ENCODE measurements at regions not wholly inside any gene's neighbourhood (a gene's known extent, or its start where the extent isn't known, plus 50 kb on each side); places are given as distances from the start of the nearest gene placed in this dataset.

GRCh38 chr9:93829271-93830011 is 125.7 kb downstream of the BARX1 start:
- DNase-seq (ENCODE audit: low spot score) = peak; percentile 5

GRCh38 chr9:93828331-93829097 is 126.6 kb downstream of the BARX1 start:
- peak; percentile 9 for DNase-seq (ENCODE audit: low spot score)

DNA sequence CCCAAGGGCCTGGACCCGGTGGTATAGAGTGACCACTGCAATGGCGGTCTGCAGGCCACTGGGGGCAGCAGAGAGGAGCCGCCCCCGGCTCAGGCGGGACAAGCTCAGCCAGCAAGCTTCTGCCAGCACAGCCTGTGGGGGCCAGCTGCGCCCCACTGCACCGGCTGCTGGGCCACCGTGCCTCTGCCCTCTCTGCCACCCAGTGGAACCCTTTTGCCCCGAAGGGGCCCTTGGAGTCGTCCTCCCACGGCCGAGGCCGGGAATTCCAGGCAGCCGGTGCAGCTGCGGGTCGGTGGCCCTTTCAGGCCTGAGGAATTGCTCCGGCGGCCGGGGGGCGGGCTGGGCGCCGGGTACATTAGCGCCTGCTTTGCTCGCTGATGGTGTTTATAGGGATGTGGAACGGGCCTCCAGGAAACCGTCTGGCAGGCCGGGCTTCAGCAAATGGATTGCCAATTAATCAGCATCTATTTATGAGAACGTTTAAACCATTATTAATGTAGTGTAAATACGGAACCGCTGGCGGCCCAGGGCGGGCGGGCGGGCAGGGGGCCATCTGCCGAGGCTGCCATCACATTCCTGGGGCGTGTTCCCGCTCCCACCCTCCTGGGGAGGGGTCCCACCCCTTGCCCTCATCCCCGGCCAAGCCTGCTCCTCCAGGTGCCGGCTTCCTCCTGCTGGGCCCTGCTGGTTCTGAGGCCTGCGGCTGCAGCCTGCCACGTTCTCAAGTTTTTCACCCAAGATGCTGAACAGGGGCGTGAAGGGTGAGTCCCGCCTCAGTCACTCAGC is 127.4 kb downstream of the BARX1 start:
- DNase-seq (ENCODE audit: low spot score) = peak; percentile 92

DNA sequence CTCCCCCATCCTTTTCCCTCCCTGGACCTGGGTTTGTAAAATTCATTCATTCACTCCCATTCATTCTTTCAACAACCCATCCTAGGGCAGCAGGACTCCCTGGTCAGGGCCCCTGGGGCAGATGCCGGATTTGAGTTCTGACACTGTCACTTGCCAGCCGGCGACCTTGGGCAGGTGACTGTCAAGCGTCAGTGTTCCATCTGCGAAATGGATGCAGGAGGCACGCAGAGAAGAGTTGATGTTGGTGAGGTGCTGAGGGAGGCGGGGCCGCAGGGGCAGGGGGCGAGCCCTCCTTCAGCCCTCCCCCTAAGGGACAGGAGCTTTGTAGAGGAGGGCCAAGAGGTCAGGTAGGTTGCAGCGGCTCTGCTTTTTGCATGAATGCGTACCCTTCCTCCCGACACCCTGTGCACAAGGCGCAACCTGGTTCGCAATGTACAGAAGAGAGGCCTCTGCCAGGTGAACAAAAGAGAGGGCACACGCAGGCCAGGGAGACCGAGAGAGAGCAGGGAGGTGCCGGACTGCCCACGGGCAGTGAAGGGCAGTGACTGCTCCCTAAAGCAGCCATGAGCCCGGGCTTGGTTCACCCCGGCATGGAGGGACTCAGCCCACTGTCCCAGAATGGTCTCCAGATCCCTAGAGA is 128.1 kb downstream of the BARX1 start:
- no peak for DNase-seq (ENCODE audit: low spot score)

DNA sequence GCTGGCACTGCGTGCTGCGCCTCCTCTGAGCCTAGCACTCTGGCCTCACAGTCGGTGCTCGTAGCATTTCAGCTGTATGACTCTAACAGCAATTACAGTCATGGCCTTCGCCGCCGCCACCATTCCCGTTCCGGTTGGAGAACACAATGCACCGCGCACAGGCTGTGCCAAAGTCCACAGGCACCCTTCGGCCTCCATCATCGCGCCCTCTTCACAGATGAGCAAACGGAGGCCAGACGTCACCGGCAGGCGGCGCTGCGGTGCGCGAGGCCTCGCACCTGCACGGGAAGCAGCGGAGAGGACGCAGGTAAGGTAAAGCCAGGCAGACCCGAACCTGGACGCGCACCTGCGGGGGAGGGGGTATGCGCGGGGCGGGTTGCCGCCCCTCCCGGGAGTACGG is 128.9 kb downstream of the BARX1 start:
- DNase-seq (ENCODE audit: low spot score) = peak; percentile 3

DNA sequence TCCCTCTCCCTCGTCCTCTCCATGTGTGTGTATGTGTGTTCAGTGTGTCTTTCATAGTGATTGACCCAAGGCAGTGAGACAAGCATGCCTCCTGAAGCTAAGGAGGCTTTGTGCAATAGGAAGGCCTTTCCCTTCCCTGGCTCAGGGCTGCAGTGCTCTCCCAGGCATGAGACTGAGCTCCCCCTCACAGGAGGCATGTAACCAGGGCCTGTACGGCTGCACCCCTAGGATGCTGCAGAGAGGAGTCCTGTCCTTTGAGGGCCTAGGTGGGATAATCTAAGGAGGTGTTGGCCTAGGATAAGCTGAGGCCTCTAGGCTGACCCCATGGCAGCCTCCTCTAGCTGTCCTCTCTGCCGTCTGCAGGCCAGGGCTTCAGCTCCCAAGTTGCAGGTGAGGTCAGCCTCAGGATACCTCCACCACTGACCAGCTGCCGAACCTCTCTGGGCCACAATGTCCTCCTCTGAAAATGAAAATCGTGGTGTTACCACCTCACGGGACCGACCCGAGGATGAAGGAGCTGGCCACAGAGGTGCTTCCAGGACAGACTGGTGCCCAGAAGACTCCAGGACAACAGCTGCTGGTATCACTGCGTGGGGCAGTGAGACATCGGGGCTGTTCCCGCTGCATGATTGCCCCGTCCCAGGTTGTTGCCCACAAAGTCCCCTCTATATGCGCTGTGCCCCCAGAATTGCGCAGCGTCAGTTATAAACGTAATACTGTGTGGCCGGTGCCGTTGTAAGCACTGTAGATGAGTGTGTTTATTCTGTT is 129.6 kb downstream of the BARX1 start:
- DNase-seq (ENCODE audit: low spot score) = peak; percentile 9

DNA sequence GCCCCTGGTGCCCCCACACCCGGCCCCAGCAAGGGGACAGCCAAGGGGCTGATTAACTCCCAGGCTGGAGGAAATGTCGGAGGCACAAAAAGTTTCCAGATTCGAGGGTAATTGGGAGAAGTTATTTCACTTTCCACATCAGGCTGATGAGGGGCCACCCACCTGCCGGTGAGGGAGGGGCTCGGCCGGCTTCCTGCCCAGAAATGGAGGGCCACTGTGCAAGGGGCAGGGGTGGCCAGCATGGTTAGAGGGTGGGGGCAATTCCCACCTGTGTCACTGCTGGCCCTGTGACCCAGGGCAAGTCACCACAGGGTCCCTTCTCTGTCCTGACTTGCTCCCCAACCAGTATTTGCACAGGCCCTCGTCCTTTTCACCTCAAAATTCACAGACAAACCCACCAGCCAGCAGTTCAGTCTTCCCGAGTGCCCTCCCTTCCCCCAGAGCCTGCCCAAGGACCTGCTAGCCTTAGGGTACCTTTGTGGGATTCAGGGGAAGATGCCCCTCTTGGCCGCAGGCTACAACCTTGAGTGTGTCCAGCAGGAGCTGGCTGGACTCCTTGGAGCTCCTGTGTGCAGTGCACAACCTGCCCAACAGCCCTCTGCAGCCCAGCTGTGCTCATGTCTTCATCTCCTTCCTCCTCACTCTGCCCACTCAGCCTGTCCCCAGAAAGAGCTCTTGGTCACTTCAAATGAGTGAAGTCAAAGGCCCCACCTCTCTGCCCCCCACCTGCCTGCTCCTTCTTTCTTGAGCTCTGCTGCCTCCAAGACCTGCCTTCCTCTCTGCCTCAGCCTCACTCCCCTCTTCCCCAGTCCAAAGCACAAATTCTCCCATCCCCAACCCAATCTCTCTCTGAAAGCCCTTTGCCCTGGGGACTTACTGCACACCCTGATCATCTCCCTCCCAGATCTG is 130.5 kb downstream of the BARX1 start:
- DNase-seq (ENCODE audit: low spot score) = peak; percentile 8

DNA sequence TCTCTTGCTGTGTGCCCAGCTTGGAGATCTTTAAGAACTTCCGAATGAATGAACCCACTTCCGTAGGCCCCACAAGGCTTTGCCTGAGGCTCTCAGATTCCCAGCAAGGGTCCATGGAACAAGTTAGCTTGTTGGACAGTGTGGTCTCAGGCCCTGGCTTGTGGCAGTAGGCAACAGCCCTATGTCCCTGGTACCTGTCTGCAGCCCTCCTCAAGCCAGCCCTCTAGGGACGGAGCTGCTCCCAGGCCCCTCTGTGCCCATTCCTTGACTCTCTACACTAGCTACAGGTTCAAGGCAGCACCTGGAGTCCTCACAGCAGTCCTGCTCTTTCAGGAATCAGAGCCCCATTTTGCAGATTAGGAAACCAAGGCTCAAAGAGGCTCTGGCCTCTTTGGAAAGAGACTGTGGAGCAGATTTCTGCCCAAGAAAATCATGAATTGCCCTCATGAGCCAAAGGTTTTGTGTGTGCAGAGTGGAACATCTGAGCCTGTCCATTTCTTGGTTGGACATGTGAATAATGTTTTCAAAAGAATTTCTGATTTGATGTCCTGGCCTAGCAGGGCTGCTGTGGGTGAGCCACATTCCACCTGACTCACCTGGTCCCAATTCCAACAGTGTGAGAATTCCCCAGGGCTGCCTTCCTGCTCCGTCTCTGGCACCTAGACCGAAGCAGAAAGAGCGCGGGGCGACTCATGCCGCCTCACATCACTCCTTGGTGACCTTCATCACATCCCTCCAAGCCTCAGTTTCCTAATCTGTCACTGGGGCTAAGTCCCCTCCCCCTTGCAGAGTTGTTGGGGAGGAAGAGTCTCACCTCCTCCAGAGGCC is 131.7 kb downstream of the BARX1 start:
- peak; percentile 2 for DNase-seq (ENCODE audit: low spot score)

GRCh38 chr9:93822229-93822628 is 132.9 kb downstream of the BARX1 start:
- peak; percentile 1 for DNase-seq (ENCODE audit: low spot score)

GRCh38 chr9:93821307-93821703 is 133.8 kb downstream of the BARX1 start:
- DNase-seq (ENCODE audit: low spot score) = peak; percentile 1

DNA sequence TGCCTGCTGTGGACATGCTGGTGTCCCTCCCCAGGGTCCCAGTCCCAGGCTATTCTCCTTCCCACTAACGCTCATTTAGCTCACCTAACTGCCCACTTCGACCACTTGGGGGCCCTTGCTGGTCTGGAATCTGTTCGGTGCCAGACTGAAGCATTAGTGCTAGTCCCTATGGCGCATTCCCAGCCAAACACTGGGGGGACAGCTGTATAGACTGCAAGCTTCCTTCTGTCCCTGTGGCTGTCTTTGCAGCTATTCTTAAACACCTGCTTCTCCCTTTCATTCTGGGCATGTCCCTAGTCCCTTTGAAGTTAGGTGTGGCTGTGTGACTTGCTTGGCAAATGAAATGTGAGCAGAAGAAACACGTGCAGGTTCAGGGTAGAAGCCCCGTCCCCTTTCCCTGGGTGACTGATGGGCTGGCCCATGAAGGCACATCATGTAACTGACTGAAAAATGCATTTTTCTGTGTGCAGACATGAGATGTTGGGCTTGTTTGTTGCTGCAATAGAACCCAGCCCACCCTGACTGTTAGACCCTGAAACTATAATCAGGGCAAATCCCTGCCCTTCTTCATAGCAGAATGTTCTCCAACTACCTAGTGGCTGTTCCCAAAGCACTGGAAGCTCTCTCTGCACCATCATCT is 134.4 kb downstream of the BARX1 start:
- DNase-seq (ENCODE audit: low spot score) = peak; percentile 13

DNA sequence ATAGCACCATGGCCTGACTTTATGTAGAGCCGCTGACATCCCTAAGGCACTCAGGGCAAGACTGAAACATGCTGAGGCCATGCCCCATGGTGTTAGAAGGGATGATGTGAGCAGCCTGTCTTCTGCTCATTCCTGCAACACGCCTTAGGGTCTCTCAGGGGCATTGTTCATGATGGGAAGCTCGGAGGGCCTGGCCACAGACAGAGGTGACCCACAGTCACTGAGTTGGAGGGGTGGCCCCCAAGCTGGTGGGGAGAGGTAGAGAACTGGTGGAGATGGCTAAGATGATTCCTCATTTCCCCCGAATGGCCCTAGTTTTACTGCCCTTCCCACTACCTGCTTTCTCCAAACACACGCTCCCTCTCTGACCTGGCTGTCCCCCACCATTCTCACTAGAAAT is 135.2 kb downstream of the BARX1 start:
- DNase-seq (ENCODE audit: low spot score) = no peak

DNA sequence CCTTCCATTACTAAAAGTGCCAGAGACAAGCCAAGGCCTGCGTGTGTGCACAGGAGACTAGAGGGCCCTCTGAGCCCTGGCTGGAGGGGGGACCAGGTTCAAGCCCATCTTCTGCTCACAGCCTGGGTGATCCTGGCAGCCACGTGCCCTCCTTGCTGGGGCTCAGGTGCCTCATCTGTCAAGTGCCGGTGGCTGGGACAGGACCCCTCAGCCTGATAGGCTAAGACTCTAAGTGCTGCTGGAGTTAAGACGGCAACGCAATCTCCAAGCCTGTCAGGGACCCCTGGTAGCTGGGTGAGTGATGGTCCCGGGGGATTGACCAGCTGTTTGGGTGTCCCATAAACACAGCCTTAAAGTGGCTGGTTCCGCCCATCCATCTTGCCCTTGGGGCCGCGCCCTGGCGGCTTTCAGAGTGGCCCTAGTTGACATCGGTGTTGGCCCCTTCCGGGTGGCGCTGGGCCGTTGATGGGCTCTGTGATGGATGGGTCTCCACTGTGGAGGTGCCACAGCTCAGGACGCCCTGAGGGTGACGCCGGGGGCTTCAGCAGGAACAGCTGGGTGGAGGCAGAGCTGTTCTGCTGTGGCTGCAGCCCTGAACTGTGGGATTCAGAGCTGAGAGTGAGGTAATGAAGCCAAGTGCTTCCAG is 136.2 kb downstream of the BARX1 start:
- peak; percentile 5 for DNase-seq (ENCODE audit: low spot score)

DNA sequence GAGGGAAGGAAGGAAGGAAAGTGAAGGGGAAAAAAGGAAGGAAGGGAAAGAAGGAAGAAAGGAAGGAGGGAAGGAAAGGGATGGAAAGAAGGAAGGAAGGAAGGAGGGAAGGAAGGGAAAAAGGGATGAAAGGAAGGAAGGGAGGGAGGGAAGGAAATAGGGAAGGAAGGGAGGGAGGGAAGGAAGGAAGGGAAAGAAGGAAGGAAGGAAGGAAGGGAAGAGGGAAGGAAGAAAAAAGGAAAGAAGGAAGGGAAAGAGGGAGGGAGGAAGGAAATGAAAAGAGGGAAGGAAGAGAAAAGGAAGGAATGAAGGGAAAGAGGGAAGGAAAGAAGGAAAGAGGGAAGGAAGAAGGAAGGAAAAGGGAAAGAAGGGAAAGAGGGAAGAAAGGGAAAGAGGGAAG is 136.9 kb downstream of the BARX1 start:
- no peak for DNase-seq (ENCODE audit: low spot score)

DNA sequence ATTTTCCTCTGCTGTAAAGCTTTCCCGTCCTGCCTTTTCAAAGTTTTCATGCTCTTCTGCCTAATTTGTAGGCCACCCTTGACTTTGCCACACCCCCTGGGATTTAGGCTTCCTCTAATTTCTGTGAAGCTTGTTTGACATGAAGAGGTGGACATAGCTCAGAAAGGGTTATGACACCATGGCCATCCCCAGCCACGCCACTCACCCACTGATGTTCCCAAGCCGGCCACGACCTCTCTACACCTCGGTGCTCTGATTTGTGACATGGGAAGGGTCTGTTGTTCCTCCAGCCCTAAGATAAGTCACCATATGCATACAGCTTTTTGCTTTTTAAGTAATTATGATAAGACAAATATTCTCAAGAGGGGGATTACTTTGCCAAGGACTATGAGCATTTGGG is 139.5 kb downstream of the BARX1 start:
- DNase-seq (ENCODE audit: low spot score) = no peak

DNA sequence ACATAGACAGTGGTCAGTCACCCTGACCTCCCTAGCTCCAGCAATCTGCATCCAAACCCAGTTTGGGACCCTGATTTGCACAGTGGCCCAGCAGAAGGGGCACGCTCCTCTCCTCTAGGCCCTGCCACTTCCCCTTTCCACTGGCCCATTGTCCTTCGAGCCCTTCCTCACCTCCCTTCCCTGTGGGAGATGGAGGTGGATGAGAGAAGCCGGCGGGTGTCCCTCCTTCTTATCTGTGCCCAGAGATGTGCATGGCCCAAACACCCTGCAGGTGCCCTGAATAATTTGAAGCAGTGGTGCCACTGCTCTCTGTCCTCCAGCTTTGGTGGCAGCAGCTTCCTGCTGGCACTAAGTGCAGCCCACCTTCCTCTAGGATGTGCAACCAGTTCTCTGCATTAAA is 140.0 kb downstream of the BARX1 start:
- DNase-seq (ENCODE audit: low spot score) = peak; percentile 3

GRCh38 chr9:93814077-93814956 is 140.8 kb downstream of the BARX1 start:
- DNase-seq (ENCODE audit: low spot score) = peak; percentile 5

All from AG20443 (cell line).